ENCODE measurements at regions not wholly inside any gene's neighbourhood (a gene's known extent, or its start where the extent isn't known, plus 50 kb on each side); places are given as distances from the start of the nearest gene placed in this dataset.
"Not testable (repeated sequence)": the region's sequence is repeated elsewhere in the genome, so short reads cannot be mapped to it uniquely, and the experiment has no call there.

DNA sequence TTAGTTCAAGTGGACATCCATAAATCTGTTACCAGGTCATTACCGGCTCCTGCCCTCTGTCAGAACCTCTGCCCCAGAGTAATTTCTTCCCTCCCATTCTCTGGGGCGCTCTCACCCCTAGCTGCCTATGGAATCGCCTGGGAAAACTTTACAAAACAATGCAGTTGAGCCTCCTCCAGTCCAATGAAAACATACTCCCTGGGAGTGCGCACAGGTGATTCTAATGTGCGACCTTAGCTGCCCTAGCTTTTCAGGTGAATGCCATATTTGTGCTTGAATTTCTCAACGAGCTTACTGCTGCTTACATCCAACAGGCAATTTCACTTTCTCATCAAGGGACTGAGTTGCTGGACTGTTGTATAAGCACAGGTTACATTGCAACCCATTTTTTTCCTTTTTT is 230.7 kb downstream of the NPIPA7 start:
- not testable (repeated sequence) for H3K27ac ChIP-seq (ENCODE audit: low read depth in 2 of 2, low read length in 1 of 2); H3K36me3 ChIP-seq (ENCODE audit: control insufficient read depth in 2 of 2, insufficient read depth in 2 of 2, low read length in 1 of 2); H3K9me3 ChIP-seq (ENCODE audit: control insufficient read depth in 2 of 2, insufficient read depth in 1 of 2, low read depth in 1 of 2, low read length in 1 of 2); H3K4me1 ChIP-seq (ENCODE audit: control insufficient read depth in 2 of 2, insufficient read depth in 2 of 2, low read length in 1 of 2); H3K27me3 ChIP-seq (ENCODE audit: control insufficient read depth in 1 of 2, insufficient read depth in 2 of 2, low read length in 2 of 2); H3K4me3 ChIP-seq (ENCODE audit: low read depth in 1 of 2, low read length in 2 of 2)
- 52 to 62% methylated on average over 6 of the region's 6 CpGs for WGBS, 2 donors

DNA sequence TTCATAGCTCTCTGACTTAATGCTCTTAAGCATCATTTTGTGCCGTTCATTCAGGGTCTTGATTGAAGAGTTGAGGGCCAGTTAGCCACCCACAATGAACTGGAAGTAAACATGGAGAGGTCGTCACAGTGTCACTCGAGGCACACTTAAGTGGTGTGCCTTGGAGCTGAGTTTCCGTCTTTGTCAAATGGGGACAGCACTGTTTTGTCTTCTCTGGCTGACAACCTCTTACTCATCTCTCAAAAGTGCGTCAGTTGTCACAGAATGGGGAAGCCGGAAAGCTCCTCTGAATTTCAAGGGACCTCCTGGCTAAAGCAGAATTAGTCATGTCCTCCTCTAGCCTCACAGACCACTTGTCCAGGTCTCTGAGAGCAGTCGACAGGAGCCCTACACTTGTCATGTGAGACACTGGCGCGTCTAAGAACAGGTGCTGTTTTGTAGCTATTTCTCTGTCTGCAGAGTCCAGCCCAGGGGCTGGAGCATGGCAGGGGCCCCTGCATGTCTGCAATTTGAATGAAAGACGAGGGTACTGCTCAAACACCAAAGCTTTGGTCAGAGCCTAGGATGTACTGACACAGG is 231.5 kb downstream of the NPIPA7 start:
- not testable (repeated sequence) for H3K4me1 ChIP-seq (ENCODE audit: control insufficient read depth in 2 of 2, insufficient read depth in 2 of 2, low read length in 1 of 2); H3K27ac ChIP-seq (ENCODE audit: low read depth in 2 of 2, low read length in 1 of 2); H3K4me3 ChIP-seq (ENCODE audit: low read depth in 1 of 2, low read length in 2 of 2); H3K27me3 ChIP-seq (ENCODE audit: control insufficient read depth in 1 of 2, insufficient read depth in 2 of 2, low read length in 2 of 2); H3K36me3 ChIP-seq (ENCODE audit: control insufficient read depth in 2 of 2, insufficient read depth in 2 of 2, low read length in 1 of 2); H3K9me3 ChIP-seq (ENCODE audit: control insufficient read depth in 2 of 2, insufficient read depth in 1 of 2, low read depth in 1 of 2, low read length in 1 of 2)
- 53 to 68% methylated on average over 5 of the region's 10 CpGs for WGBS, 2 donors

DNA sequence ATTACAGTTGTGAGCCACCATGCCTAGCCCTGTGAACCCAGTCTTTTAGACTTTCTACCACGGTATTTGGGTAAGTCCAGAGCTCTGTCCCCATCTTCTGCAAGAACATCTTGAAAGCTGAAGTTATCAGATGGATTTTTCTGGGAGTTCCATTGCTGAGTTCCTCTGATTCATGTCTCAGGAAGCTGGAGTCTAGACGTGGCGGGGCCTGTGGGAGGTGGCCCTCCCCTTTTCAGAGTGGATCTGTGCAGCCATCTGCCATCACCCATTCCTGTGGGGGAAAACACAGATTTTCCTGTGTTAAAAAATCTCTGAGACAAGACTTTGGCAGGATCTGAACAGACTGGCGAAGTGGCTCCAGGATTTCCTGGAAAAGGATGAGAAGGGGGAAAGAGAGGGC is 234.3 kb downstream of the NPIPA7 start:
- WGBS, 2 donors = 50 to 56% methylated on average over 2 of the region's 4 CpGs
- H3K36me3 ChIP-seq (ENCODE audit: control insufficient read depth in 2 of 2, insufficient read depth in 2 of 2, low read length in 1 of 2); H3K9me3 ChIP-seq (ENCODE audit: control insufficient read depth in 2 of 2, insufficient read depth in 1 of 2, low read depth in 1 of 2, low read length in 1 of 2); H3K27ac ChIP-seq (ENCODE audit: low read depth in 2 of 2, low read length in 1 of 2); H3K4me3 ChIP-seq (ENCODE audit: low read depth in 1 of 2, low read length in 2 of 2); H3K4me1 ChIP-seq (ENCODE audit: control insufficient read depth in 2 of 2, insufficient read depth in 2 of 2, low read length in 1 of 2); H3K27me3 ChIP-seq (ENCODE audit: control insufficient read depth in 1 of 2, insufficient read depth in 2 of 2, low read length in 2 of 2): not testable (repeated sequence)

DNA sequence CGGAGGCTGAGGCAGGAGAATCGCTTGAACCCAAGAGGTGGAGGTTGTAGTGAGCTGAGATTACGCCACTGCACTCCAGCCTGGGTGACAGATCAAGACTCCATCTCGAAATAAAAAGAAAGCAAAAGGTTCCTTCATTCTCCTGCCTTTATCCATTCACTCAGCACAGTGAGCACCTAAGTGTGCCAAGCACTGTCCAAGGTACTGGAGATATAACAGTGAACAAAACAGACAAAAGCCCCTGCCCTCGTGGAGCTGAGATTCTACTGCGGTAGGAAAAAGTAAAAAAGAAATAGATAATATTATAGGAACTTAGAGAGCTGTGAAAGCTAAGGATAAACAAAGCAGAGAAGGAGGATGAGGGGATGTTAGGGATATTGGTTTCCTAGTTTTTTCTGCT is 235.5 kb downstream of the NPIPA7 start:
- not testable (repeated sequence) for H3K27ac ChIP-seq (ENCODE audit: low read depth in 2 of 2, low read length in 1 of 2); H3K27me3 ChIP-seq (ENCODE audit: control insufficient read depth in 1 of 2, insufficient read depth in 2 of 2, low read length in 2 of 2)
- 66 to 77% methylated on average over 6 of the region's 6 CpGs for WGBS, 2 donors

DNA sequence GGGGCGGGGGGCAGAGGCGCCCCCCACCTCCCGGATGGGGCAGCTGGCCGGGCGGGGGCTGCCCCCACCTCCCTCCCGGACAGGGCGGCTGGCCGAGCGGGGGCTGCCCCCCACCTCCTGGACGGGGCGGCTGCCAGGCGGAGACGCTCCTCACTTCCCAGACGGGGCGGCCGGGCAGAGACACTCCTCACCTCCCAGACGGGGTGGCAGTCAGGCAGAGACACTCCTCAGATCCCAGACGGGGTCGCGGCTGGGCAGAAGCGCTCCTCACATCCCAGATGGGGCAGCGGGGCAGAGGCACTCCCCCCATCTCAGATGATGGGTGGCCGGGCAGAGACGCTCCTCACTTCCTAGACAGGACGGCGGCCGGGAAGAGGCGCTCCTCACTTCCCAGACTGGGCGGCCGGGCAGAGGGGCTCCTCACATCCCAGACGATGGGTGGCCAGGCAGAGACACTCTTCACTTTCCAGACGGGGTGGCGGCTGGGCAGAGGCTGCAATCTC is 240.1 kb downstream of the NPIPA7 start:
- H3K27me3 ChIP-seq (ENCODE audit: control insufficient read depth in 1 of 2, insufficient read depth in 2 of 2, low read length in 2 of 2); H3K4me3 ChIP-seq (ENCODE audit: low read depth in 1 of 2, low read length in 2 of 2); H3K4me1 ChIP-seq (ENCODE audit: control insufficient read depth in 2 of 2, insufficient read depth in 2 of 2, low read length in 1 of 2); H3K36me3 ChIP-seq (ENCODE audit: control insufficient read depth in 2 of 2, insufficient read depth in 2 of 2, low read length in 1 of 2); H3K9me3 ChIP-seq (ENCODE audit: control insufficient read depth in 2 of 2, insufficient read depth in 1 of 2, low read depth in 1 of 2, low read length in 1 of 2); H3K27ac ChIP-seq (ENCODE audit: low read depth in 2 of 2, low read length in 1 of 2): not testable (repeated sequence)
- 95% methylated on average over 19 to 33 of the region's 33 CpGs for WGBS, 2 donors

More for the DNA sequence above, 235.5 kb downstream of the NPIPA7 start:
- H3K4me1 ChIP-seq (ENCODE audit: control insufficient read depth in 2 of 2, insufficient read depth in 2 of 2, low read length in 1 of 2); H3K9me3 ChIP-seq (ENCODE audit: control insufficient read depth in 2 of 2, insufficient read depth in 1 of 2, low read depth in 1 of 2, low read length in 1 of 2); H3K36me3 ChIP-seq (ENCODE audit: control insufficient read depth in 2 of 2, insufficient read depth in 2 of 2, low read length in 1 of 2); H3K4me3 ChIP-seq (ENCODE audit: low read depth in 1 of 2, low read length in 2 of 2): not testable (repeated sequence)

DNA sequence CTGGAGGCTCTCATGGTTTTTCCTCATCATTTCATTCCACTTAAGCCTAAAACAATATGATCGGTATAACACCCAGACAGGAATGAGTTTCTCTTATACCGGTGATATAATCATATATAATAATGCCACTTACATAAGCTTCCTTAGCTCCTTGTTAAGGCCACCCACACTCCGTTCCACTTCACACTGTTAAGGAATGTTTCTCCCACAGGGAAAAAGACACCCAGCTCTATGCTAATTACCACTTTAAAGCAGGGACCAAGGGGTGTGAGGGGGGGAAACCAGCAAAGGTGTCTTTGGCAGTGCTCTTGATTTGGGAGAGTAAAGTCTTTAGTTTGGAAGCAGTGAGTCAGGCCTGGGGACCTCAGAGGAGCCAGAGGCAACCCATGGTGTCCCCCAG is 245.4 kb downstream of the NPIPA7 start:
- H3K27ac ChIP-seq (ENCODE audit: low read depth in 2 of 2, low read length in 1 of 2); H3K27me3 ChIP-seq (ENCODE audit: control insufficient read depth in 1 of 2, insufficient read depth in 2 of 2, low read length in 2 of 2); H3K4me1 ChIP-seq (ENCODE audit: control insufficient read depth in 2 of 2, insufficient read depth in 2 of 2, low read length in 1 of 2); H3K4me3 ChIP-seq (ENCODE audit: low read depth in 1 of 2, low read length in 2 of 2); H3K36me3 ChIP-seq (ENCODE audit: control insufficient read depth in 2 of 2, insufficient read depth in 2 of 2, low read length in 1 of 2); H3K9me3 ChIP-seq (ENCODE audit: control insufficient read depth in 2 of 2, insufficient read depth in 1 of 2, low read depth in 1 of 2, low read length in 1 of 2): not testable (repeated sequence)
- 51 to 67% methylated on average over 1 of the region's 3 CpGs for WGBS, 2 donors

DNA sequence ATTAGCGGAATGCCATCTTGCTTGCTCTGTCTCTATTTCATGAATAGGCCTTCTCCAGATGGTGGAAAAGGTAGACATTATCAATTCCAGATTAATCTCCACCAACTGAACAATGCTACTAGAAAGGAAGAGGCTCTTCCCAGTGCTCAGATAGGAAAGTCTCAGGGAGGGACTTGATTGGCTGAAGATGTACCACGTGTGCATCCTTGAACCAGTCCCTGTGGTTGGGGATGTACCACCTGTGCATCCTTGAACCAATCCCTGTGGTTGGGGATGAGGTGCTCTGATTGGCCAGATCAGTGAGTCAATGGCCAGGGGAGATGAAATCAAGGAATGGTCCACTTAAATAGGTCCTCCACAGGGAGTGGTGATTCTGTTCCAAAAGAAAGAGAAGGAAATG is 246.2 kb downstream of the NPIPA7 start:
- 84 to 86% methylated on average over 1 of the region's 2 CpGs for WGBS, 2 donors
- not testable (repeated sequence) for H3K27me3 ChIP-seq (ENCODE audit: control insufficient read depth in 1 of 2, insufficient read depth in 2 of 2, low read length in 2 of 2); H3K27ac ChIP-seq (ENCODE audit: low read depth in 2 of 2, low read length in 1 of 2); H3K9me3 ChIP-seq (ENCODE audit: control insufficient read depth in 2 of 2, insufficient read depth in 1 of 2, low read depth in 1 of 2, low read length in 1 of 2); H3K4me1 ChIP-seq (ENCODE audit: control insufficient read depth in 2 of 2, insufficient read depth in 2 of 2, low read length in 1 of 2); H3K4me3 ChIP-seq (ENCODE audit: low read depth in 1 of 2, low read length in 2 of 2); H3K36me3 ChIP-seq (ENCODE audit: control insufficient read depth in 2 of 2, insufficient read depth in 2 of 2, low read length in 1 of 2)

DNA sequence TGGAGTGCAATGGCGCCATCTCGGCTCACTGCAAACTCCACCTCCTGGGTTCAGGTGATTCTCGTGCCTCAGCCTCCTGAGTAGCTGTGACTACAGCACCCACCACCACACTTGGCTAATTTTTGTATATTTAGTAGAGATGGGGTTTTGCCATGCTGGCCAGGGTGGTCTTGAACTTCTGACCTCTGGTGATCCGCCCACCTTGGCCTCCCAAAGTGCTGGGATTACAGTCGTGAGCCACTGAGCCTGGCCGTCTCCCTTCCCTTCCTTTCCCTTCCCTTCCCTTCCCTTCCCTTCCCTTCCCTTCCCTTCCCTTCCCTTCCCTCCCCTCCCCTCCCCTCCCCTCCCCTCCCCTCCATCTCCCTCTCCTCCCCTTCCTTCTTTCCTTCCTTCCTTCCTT is 248.9 kb downstream of the NPIPA7 start:
- not testable (repeated sequence) for H3K27me3 ChIP-seq (ENCODE audit: control insufficient read depth in 1 of 2, insufficient read depth in 2 of 2, low read length in 2 of 2); H3K4me3 ChIP-seq (ENCODE audit: low read depth in 1 of 2, low read length in 2 of 2); H3K4me1 ChIP-seq (ENCODE audit: control insufficient read depth in 2 of 2, insufficient read depth in 2 of 2, low read length in 1 of 2); H3K36me3 ChIP-seq (ENCODE audit: control insufficient read depth in 2 of 2, insufficient read depth in 2 of 2, low read length in 1 of 2); H3K9me3 ChIP-seq (ENCODE audit: control insufficient read depth in 2 of 2, insufficient read depth in 1 of 2, low read depth in 1 of 2, low read length in 1 of 2); H3K27ac ChIP-seq (ENCODE audit: low read depth in 2 of 2, low read length in 1 of 2)
- WGBS, 2 donors = 88 to 94% methylated on average over 6 of the region's 6 CpGs

DNA sequence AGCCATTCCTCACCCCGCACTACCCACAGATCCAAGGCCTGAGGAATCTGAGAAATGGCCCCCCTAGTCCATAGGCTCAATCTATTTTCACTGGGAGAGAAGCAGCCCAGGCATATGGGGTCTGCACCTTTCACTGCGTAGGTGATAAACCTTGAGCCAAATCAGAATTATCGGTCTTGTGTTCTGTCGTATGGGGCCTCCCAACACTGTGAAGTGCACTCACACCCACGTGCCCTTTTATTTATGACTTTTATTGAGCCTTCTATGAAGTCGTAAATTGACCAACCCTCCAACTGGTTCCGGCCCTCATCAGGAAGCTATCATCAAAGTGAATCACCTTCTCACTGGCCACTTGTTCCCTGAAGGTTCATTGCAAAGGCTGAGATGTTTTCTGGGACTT is 259.3 kb downstream of the NPIPA7 start:
- WGBS, 2 donors = 74 to 84% methylated on average over 6 to 7 of the region's 7 CpGs
- not testable (repeated sequence) for H3K27me3 ChIP-seq (ENCODE audit: control insufficient read depth in 1 of 2, insufficient read depth in 2 of 2, low read length in 2 of 2); H3K27ac ChIP-seq (ENCODE audit: low read depth in 2 of 2, low read length in 1 of 2); H3K36me3 ChIP-seq (ENCODE audit: control insufficient read depth in 2 of 2, insufficient read depth in 2 of 2, low read length in 1 of 2); H3K9me3 ChIP-seq (ENCODE audit: control insufficient read depth in 2 of 2, insufficient read depth in 1 of 2, low read depth in 1 of 2, low read length in 1 of 2); H3K4me1 ChIP-seq (ENCODE audit: control insufficient read depth in 2 of 2, insufficient read depth in 2 of 2, low read length in 1 of 2); H3K4me3 ChIP-seq (ENCODE audit: low read depth in 1 of 2, low read length in 2 of 2)

DNA sequence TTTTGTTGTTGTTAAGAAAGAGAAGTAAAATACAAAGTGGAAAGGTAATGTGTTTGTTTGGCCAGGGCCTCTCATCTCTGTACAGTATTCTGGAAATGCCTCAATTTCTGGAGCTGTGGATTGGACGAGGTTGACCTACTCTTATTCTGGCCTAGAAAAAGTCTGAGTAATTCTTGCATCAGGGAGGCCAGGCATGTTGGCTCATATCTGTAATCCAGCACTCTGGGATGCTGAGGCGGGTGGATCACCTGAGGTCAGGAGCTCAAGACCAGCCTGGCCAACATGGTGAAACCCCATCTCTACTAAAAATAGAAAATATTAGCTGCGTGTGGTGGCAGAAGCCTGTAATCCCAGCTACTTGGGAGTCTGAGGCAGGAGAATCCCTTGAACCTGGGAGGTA is 259.8 kb downstream of the NPIPA7 start:
- WGBS, 2 donors = 74 to 77% methylated on average over 2 to 3 of the region's 3 CpGs
- H3K27ac ChIP-seq (ENCODE audit: low read depth in 2 of 2, low read length in 1 of 2) = not testable (repeated sequence)

More for the DNA sequence above, 259.8 kb downstream of the NPIPA7 start:
- not testable (repeated sequence) for H3K27me3 ChIP-seq (ENCODE audit: control insufficient read depth in 1 of 2, insufficient read depth in 2 of 2, low read length in 2 of 2); H3K4me3 ChIP-seq (ENCODE audit: low read depth in 1 of 2, low read length in 2 of 2); H3K9me3 ChIP-seq (ENCODE audit: control insufficient read depth in 2 of 2, insufficient read depth in 1 of 2, low read depth in 1 of 2, low read length in 1 of 2); H3K36me3 ChIP-seq (ENCODE audit: control insufficient read depth in 2 of 2, insufficient read depth in 2 of 2, low read length in 1 of 2); H3K4me1 ChIP-seq (ENCODE audit: control insufficient read depth in 2 of 2, insufficient read depth in 2 of 2, low read length in 1 of 2)
